Smooth muscle cell of the brain vasculature (primary cell): ENCODE measurements at regions not wholly inside any gene's neighbourhood (a gene's known extent, or its start where the extent isn't known, plus 50 kb on each side); places are given as distances from the start of the nearest gene placed in this dataset.

Experiments used
- DNase-seq: peaks from one replicate; pipeline ENCODE4 v3.0.0-alpha.2; 2012; ENCODE audit warnings: low read depth, low spot score

DNA sequence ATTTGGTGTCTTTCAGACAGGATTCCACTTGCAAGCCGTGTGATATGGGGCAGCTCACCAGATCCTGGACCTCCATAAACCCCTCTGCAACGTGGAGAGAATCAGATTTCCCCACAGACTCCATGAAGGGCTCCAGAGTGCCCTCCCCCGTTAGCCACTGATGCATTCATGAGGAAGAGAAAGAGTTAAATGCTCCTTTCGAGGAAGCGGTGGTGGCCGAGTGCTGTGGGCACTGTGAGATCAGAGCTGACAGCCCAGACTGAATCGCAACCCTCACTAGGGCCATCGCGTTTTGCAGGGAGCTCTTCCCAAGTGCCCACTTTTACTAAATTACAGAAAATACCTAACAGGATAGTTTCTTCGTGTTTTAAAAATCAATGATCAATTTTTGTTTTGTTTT, 226.3 kb upstream of the ZNF32 start:
- no peak for DNase-seq

DNA sequence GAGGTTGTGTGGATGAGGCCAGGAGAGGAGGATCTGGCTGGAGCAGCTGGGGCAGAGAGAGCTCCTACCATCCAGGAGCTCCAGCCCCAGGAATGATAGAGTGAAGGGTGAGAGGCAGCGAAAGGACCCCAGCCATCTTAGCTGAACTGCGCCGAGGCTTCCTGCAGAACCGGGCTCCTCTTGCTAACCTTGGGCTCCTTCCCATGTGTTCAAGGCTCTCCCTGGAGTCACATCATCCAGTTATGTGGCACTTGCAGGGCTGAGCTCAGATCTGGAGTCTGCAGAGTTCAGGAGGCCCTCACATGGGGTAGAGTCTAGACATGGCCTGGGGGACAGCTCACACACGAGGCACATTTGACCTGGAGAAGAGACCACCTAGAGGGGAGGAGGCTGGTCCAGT, 225.0 kb upstream of the ZNF32 start:
- DNase-seq: no peak

DNA sequence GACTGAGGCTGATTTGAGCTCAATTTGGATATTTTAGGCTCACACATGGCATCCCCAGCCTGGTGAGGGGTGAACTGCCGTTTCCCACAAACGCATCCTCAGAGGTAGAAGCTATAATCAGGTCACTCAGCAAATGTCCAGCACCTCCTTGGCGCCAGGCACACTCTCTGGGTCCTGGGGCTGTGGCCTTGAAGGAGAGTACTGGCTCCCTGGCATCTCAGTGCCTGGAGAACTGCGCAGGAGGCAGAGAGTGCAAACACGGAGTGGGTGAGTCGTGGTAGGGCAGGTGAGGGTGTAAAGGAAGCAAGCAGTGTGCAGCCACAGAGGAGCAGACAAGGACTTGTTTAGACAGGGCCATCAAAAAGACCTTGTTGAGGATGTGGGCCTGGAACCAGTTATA, 224.0 kb upstream of the ZNF32 start:
- DNase-seq: no peak

DNA sequence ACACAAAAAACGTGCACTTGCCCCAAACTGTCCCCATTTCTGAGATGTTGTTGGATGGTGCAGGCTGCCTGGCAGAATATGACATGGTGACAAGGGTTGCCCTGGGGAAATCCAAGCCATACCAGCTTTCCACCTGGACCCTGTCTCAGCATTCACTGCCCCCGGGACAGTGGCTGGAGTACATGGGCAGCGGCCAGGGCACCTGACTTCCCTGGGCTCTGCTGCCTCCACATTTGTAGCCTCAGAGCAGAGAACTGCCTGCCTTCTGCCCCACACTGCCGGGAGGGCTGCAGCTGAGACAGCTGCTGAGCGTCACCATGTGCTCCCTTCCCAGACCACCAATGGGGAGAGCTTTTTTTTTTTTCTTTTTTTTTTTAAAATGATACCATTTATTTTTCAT, 222.9 kb upstream of the ZNF32 start:
- no peak for DNase-seq

DNA sequence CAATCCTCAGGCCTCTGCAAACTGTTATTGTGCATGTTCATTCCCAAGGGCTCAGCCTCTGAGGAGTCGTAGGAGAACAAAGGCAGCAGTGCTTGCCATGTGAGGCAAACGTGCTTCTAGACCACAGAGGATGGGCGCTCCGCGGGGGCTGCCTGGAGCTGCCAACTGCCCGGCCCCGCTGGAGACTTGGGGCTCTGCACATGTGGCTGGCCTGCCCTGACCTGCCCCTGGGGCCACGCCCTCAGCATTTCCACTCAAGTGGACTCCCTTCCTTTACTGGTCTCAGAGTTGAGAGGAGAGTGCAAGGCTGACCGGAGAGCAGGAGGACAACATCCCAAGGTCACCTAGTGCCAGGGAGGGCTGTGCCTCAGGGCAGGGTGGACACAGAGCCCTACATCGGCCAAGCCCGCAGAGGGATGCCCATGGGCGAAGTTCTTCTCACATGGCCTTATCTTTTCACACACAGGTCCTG, 222.3 kb upstream of the ZNF32 start:
- DNase-seq: no peak

DNA sequence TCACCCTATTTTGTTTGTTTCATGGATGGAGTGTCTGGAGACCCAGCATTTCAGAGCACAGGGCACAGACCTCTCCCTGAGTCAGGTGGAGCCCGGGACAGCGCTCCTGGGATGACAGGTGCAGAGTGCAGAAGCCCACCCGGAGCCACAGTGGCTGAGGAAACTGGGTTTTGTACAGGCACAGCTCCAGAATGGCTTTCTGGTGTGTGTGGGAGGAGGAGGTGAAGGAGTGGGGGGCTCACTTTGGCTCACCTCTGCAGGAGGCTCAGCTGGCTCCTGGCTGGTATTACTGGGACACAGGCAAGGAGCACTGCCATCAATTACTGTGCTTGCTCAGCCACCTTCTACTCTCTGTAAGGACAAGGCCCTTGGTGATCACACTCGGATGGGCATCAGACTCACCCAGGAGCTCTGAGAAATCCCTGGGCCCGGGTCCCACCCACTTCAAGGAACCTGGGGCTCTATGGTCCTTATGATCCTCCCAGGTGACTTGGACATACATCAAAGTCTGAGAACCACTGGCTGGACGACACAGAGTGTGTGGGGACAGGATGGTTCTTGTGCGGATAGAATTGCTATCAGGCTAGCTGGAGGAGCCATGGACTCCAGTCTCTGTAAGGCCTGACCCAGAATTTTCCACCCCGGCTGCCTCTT, 221.1 kb upstream of the ZNF32 start:
- no peak for DNase-seq

DNA sequence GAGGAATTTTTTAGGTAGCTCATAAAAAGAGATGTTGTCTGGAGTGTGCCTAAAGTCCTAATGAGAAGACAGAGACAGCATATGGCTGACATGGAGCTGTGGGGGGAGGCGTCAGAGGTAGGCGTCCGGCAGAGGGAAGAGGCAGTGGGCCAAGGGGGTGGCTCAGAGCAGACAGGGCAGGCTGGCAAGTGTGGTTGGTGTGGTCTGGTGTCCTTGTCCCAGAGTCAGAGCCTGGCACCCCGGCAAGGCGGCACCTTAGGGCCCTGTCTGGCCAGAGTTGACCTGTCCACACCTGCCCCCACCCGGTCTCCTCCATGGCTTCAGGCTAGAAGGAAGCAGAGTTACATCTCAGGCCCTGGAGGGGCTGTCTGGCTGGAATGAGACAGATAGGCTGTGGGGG, 220.3 kb upstream of the ZNF32 start:
- no peak for DNase-seq

DNA sequence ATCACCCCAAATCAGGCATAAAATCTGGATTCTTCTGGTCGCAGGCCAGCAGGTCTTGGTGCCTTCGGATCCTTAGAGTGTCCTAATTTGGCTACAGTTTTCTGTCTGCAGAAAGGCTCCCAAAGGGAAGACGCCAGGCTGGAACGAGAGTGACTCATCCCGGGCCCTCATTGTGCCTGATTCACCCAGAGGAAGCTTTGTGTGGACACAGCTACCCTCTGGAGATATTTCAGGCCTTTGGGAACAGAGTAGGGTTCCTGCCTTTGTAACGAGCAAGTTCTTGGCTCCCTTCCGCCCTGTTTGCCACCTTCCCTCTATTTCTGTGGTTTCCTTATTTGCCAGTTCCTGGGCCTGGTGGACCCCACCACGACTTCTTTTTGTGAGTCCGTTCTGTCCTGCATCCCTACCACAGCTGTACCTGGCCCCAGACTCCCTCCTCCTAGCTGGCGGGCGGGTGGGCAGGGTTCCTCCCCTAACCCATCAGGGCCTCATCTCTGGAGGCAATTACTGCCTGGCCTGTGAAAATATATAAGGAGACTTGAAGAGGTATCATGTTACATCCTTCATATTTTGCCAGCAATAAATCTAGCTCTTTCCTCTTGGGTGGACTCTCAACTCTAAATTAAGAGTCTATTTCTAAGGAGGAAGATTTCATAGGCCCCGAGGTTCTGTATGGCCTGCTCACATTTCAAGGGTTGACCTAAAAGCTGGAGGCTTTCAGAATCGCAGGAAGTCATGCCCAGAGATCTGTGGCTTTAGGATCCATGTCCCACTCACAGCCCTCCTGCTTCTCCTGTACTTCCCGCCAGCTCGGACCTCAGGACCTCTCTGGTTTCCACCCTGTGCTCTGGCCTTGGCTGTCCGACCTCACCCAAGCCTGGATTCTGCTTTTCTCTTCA, 219.2 kb upstream of the ZNF32 start:
- DNase-seq: no peak

DNA sequence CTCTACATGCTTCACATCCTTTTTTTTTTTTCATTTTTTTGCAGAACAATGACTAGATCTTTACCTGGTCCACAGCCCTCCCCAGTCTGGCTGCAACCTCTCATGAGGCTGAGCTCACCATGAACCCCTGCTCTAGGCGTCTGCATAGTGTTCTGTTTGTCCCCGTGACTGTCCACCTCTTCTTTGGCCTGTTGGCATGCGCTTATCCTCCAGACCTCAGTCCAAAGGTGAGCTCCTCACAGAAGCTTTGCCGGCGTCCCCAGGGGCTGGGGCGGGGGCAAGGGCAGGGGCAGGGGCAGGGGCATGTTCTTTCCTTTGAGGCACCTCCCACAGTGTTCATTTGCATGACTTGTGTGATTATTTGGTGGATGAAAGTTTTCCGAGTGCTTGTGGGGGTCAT, 218.4 kb upstream of the ZNF32 start:
- DNase-seq: no peak

DNA sequence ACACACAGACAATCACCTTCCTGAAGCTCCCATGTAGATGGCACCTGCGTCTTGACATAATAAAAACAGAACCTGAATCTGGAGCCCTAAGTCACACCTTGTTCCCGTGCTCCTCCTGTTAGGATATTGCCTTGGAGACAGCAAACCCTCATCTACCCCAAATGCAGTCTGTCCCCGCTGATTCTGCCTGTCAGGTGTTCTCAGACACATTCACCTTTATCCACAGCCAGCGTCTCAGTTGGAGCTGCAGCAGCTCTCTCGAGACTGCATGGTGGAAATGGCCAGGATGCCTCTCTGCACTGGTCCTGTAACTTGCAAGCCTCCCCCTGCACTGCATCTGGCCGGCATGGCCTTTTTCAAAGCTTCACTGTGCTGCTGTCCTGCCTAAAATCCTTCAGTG, 218.0 kb upstream of the ZNF32 start:
- DNase-seq: no peak

DNA sequence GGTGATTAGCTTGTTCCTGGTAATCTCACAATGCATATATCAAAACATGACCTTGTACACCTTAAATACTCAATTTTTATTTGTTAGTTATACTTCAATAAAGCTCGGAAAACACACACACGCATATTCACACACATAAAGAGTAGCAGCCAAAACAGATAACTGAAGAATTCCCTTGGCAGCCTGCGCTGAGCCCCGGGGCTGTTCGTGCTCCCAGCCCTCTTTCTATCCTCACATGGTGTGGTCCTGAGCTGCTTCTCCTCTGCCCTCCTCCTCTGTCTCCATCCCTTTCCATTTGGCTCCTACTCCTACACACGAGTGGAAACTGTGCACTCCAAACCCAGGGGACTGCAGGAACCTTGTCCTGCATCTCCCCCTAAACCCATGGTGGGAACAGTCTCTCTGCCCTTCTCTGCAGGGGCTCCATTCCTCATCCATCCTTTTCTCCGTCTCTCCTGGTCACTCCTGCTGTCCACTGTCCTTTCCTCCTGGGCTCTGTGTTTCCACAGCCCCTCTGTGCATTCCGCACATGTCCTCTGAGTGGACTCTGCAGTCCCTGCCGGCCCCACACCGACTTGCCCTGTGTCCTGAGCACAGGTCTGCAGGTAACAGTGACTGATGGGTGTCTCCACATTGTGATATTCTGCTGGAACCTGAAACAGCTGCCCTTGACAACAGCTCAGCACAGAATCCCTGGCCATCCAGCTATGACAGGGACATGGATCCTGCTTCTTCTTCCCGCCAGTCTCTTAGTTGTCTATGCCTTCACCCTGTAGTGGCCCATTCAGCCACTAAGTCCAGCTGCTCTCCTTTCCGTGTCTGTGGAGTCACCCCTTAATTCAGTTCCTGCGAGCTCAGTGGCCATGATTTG, 216.8 kb upstream of the ZNF32 start:
- no peak for DNase-seq

DNA sequence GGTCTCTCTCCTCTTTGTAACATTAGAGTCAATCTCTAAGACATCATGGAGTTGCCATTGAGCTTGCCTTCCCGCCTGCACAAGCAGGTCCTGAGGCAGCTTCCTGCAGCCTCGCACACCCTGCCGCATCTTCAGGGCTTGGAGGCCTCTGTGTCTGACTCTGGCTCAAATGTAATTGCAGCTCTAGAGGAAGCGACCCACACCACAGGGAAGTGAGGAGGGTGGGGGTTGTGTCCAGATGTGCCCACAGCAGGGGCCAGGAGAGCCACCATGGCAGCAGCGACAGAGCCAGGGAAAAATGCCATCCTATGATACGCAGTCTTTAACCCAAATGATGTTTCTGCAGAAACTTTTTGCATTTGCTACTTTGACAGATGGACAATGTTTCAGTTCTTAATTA, 216.0 kb upstream of the ZNF32 start:
- DNase-seq: no peak

DNA sequence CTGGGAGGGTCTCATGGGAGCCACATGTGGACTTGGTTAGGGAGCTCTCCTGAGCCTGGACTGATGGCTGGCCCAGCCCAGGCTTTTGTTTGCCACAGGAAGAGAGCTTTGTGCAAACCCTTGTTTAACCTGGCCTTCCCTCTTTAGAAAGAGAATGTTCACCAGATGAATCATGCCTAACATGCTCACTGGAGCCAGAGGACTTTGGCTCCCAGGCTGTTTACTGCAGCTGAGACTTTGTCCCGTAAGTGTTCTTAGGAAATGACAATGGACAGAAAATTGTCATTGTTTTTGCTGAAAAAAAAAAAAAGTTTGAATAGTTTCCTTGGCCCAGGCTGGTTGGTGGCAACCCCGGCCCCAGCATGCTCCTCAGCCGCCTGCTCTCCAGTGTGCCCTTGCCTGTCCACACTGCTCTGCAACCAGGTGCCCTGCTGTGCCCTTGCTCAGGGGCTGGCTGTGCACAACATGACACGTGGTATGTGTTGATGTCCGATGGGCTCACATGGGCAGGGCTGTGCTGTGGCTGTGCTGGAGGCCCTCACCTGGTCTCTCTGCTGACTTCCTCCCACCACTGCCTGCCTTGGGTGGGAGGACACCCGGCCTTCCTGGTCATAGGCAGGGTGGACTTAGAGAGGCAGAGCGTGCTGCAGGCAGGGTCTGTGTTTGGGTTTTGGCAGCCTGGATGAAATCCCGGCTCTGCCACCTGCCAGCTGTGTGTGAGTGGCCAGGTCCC, 215.3 kb upstream of the ZNF32 start:
- no peak for DNase-seq

DNA sequence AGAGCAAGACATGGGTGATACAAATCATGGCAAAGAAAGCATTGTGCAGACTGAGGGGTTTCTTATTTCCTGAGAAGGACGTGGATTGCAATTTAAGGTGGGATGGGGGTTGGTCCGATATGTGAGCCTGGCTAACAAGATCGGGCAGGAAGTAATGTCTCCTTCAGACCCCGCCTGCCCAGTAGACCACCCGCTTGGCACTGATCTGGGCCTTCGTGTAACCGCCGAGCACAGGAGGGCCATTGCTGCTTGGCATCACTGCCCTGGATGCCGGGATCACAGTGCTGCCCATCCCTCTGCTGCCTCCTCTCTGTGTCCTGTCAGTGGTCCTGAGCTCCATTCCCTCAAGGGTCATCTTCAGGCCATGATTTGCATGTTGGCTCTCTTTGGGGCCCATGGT, 214.6 kb upstream of the ZNF32 start:
- no peak for DNase-seq

DNA sequence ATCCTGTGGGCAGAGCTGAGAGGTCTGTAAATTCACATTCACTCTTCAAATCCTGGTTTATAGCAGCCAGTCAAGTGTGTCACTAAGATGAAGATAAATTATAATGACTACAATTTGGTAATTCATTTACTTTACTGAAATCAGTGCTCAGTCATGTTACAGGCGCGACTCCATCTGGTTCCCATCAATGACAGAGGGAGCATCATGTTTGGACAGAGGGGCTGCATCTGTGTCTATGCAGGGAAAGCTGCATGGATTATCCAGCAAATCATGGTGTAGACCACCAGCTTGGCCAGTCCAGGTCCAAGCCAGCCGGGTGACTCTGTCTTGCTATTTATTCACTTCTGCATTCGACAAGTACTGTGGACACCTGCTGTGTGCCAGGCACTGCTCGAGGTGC, 214.1 kb upstream of the ZNF32 start:
- DNase-seq: no peak

DNA sequence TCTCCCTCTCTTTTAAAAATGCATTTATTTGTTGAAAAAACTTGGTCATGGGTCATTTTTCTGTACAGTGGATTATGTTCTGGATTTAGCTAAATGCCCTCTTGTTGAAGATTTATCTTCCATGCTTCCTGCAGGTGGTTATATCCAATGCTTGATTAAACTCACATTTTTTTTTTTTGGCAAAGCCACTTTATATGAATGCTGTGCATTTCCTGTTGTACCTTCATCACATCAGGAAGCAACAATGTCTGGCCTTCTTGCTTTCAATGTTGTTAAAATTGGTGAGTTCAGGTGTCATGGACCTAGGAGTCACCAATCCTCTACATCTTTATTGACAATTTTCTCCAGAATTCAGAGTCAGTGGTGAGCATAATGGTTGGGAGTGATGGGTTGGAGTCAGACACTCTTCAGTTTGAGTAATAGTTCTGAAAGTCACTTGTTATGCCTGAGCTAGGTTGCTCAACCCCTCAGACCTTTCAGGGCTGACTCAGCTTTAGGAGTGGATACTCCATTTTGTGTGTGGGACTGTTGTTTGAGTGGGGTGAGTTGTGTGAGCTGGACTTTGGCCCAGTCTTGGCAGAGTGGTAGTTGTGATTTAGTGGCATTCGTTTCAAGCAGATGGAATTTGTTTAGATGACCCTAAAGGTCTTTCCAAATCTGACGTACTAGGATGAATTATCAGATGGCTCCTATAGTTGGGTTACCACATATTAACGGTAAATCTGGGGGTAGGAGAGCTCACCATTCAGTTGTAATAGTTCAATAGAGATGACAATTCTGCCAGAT, 213.5 kb upstream of the ZNF32 start:
- DNase-seq: no peak

DNA sequence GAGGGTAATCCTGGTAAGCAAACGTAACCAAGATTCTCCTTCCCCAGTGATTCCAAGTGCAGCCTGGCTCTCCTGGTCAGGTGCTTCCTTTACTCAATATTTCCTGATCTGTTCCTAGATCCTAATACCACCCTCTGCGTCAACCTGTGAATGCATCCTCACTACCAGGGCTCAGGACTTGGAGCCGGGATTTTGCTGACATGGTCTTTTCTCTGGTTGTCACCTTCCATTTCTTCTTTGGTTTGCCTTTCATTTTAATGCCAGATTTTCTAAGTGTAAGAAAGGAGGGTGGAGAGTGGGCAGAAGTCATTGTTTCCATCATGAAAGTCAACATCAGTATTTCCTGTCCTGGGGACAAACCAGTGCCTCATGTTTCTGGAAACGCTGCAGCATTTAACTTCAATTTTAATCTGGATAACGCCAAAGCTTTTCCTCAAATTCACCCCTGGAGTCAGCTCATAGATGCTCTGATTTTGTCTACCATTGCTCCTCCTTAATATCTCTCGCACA, 210.4 kb upstream of the ZNF32 start:
- DNase-seq: no peak

DNA sequence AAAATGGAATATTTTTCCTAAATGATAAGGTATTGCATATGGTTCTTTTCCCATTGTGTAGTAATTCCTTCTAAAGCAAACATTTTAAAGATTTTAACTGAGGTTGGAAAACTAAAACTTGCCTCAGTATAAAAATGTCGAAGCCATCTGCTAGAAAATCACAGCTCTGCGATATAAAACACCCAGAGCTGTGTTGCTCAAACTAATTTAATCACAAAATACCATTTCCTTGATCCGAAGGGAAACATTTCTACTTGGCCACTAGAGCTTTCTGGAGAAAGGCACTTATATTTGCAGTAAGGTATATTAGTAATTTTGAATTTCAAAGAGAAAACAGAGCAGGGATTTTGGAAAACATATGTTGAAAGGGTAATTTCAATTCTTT, 209.2 kb upstream of the ZNF32 start:
- DNase-seq: no peak

DNA sequence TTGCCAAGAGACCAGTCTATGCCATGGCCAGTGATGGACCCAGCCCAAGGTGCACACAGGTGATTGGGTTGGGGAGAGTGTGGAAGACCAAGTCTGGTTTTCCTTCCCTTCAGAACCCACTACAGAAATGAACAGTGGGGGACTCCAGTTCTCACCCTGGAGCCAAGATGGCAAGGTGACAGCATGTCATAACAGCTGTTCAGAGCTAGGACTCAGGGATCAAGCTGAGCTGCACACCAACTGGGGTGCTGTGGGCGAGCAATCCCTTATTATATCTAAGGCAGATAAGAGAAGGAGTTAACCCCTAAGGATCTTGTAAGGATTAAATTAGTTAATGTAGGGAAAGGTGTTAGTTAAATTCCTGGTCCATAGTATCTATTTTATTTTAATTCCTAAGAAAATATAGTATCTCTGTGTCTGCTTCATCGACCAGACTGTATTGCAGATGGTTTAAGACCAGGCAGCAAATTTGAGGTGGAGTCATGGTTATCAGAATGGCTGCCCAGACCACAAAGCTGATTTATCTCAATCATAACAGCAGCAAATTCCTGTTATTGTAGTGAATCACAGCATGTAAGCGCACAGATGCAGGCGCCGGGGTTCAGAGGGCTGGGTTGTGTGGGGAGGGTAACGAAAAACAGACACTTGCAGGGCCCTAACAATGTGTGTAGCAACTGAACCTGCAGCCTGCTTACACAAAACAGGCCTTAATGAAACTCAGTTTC, 208.7 kb upstream of the ZNF32 start:
- DNase-seq: peak; percentile 45

DNA sequence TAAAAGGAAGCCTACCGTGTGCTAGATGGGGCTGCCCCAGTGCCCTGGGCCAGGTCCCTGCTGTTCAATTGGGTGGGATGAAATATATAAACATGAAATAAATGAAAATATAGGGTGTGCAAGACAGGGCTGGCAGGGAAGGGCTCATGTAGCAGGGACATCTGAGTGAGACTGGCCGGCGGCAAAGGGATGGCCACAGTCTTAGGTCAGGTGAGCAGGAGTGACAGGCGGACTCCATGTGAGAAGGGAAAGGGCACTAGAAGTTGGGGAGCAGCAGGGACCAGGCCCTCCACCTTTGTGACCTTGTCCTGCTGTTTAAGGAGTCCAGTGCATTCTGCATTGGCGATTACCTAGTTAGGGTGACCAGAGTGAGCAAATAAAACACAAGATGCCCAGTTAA, 207.6 kb upstream of the ZNF32 start:
- DNase-seq: no peak
